ENCODE measurements at regions not wholly inside any gene's neighbourhood (a gene's known extent, or its start where the extent isn't known, plus 50 kb on each side); places are given as distances from the start of the nearest gene placed in this dataset.

DNA sequence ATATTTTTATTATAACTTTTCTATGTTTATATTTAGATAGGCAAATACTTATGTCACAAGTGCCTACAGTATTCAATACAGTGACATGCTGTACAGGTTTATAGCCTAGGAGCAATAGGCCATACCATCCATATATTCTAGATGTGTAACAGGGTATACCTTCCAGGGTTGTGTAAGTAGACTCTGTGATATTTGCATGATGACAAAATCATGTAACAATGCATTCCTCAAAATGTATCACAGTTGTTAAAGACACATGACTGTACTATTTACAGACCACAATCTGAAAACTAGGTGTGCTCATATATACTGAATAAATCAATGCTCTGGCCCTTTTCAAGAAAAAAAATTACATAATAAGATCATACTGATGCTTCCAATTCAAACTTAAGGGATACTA is 433.2 kb upstream of the RGPD4 start:
- H3K27me3 ChIP-seq (ENCODE audit: control insufficient read depth in 2 of 2, insufficient read depth in 1 of 2, low read length in 1 of 2) = no peaks in the 10 kb centered on the region
- H3K4me1 ChIP-seq (ENCODE audit: control insufficient read depth in 2 of 2, insufficient read depth in 2 of 2, low read length in 2 of 2) = no peaks in the 10 kb centered on the region
- DNase-seq (ENCODE audit: low read depth in 6 of 9, low spot score in 9 of 9) = no peak
- H3K27ac ChIP-seq (ENCODE audit: low read depth in 1 of 2, low read length in 1 of 2) = no peak overlapping the region
- peaks cover 0 to 5% of the 10 kb centered on the region in 2 donors for H3K9me3 ChIP-seq (ENCODE audit: control insufficient read depth in 2 of 2, insufficient read depth in 1 of 2, low read length in 1 of 2)
- H3K36me3 ChIP-seq (ENCODE audit: control insufficient read depth in 2 of 2, insufficient read depth in 2 of 2, low read length in 1 of 2) = no peaks in the 10 kb centered on the region
- H3K4me3 ChIP-seq (ENCODE audit: low read length in 2 of 2) = no peak overlapping the region

DNA sequence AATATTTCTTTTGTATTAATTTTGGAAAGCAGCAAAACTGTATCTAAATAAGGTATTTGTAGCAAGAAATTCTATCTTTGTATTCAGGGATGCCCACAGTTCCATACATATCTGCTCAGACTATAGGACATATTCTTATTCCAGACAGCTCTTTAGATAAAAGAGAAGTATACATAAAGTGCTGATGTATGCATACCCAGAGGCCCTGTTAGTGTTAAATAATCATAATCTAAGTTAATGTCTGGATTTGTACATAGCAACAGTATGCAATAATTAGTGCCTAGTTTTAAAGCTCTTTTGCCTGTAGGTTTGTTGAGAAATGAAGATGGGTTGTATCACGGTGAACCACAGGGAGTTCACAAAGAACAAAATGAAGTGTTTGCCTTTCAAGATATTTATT is 428.0 kb upstream of the RGPD4 start:
- Histone ChIP-seq H3K9me3 (ENCODE audit: control insufficient read depth in 2 of 2, insufficient read depth in 1 of 2, low read length in 1 of 2) (no peaks in the 10 kb centered on the region), H3K27ac (ENCODE audit: low read depth in 1 of 2, low read length in 1 of 2) (no peak overlapping the region), H3K36me3 (ENCODE audit: control insufficient read depth in 2 of 2, insufficient read depth in 2 of 2, low read length in 1 of 2) (no peaks in the 10 kb centered on the region), H3K4me1 (ENCODE audit: control insufficient read depth in 2 of 2, insufficient read depth in 2 of 2, low read length in 2 of 2) (no peaks in the 10 kb centered on the region), H3K27me3 (ENCODE audit: control insufficient read depth in 2 of 2, insufficient read depth in 1 of 2, low read length in 1 of 2) (no peaks in the 10 kb centered on the region), H3K4me3 (ENCODE audit: low read length in 2 of 2) (no peak overlapping the region)
- WGBS = 100% methylated on average over 1 of the region's 1 CpG
- no peak for DNase-seq (ENCODE audit: low read depth in 6 of 9, low spot score in 9 of 9)

DNA sequence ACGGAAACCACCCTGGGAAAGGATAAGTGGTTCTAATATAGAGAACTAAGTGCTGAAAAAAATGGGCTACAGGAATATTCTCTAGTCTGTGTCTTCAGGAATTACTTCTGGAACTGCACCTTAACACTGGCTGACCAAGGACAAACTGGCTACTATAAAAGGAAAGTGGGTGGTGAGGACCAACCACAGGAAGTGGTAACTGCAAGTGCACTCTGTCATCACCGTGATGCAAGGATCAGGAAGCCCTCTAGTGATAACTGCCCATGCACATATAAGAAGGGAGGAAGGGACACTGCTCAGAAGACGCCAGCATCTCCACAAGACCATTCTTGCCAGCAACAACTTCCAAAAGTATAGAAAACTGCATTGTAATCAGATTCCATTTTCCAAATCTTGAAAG is 424.4 kb upstream of the RGPD4 start:
- no peak overlapping the region for H3K27ac ChIP-seq (ENCODE audit: low read depth in 1 of 2, low read length in 1 of 2)
- WGBS = 40% methylated on average over 3 of the region's 3 CpGs
- no peak overlapping the region for H3K4me3 ChIP-seq (ENCODE audit: low read length in 2 of 2)
- H3K36me3 ChIP-seq (ENCODE audit: control insufficient read depth in 2 of 2, insufficient read depth in 2 of 2, low read length in 1 of 2) = no peaks in the 10 kb centered on the region
- no peaks in the 10 kb centered on the region for H3K9me3 ChIP-seq (ENCODE audit: control insufficient read depth in 2 of 2, insufficient read depth in 1 of 2, low read length in 1 of 2)
- no peak for DNase-seq (ENCODE audit: low read depth in 6 of 9, low spot score in 9 of 9)
- H3K4me1 ChIP-seq (ENCODE audit: control insufficient read depth in 2 of 2, insufficient read depth in 2 of 2, low read length in 2 of 2) = no peaks in the 10 kb centered on the region
- H3K27me3 ChIP-seq (ENCODE audit: control insufficient read depth in 2 of 2, insufficient read depth in 1 of 2, low read length in 1 of 2) = no peaks in the 10 kb centered on the region

DNA sequence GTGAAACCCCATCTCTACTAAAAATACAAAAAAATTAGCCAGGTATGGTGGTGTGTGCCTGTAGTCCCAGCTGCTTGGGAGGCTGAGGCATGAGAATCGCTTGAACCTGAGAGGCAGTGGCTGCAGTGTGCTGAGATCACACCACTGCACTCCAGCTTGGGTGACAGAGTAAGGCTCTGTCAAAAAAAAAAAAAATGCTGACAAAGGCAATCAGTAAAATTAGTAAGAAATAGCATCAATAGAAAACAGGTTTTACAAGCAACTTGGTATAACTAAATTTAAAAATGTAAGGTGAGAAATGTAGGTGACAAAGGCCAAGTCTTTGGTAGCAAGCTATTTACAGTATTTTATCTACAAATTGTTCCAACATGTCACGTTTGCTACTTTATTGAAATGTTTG is 421.4 kb upstream of the RGPD4 start:
- no peaks in the 10 kb centered on the region for H3K36me3 ChIP-seq (ENCODE audit: control insufficient read depth in 2 of 2, insufficient read depth in 2 of 2, low read length in 1 of 2)
- WGBS = 93% methylated on average over 2 of the region's 2 CpGs
- no peak overlapping the region for H3K27ac ChIP-seq (ENCODE audit: low read depth in 1 of 2, low read length in 1 of 2)
- H3K4me1 ChIP-seq (ENCODE audit: control insufficient read depth in 2 of 2, insufficient read depth in 2 of 2, low read length in 2 of 2) = no peaks in the 10 kb centered on the region
- no peak overlapping the region for H3K4me3 ChIP-seq (ENCODE audit: low read length in 2 of 2)
- H3K9me3 ChIP-seq (ENCODE audit: control insufficient read depth in 2 of 2, insufficient read depth in 1 of 2, low read length in 1 of 2) = no peaks in the 10 kb centered on the region
- no peaks in the 10 kb centered on the region for H3K27me3 ChIP-seq (ENCODE audit: control insufficient read depth in 2 of 2, insufficient read depth in 1 of 2, low read length in 1 of 2)
- no peak for DNase-seq (ENCODE audit: low read depth in 6 of 9, low spot score in 9 of 9)

DNA sequence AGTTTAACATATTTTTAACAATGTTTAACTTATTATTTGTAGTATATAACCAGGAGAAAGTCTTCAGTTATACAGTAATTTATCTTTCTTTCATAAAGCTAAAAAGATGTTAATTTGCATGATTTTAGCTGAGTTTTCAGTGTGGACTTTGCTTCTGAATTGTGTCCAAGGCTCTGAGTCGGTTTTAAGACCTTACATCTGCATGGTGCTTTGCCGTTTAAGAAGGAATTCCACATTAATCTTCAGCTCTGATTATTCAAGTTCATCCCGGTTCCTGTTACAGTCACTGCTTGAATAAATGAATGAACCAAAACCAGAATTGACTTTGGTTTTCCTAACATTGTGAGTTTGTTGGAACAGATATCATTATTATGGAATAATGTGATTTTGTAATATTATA is 419.7 kb upstream of the RGPD4 start:
- no peaks in the 10 kb centered on the region for H3K27me3 ChIP-seq (ENCODE audit: control insufficient read depth in 2 of 2, insufficient read depth in 1 of 2, low read length in 1 of 2)
- H3K4me1 ChIP-seq (ENCODE audit: control insufficient read depth in 2 of 2, insufficient read depth in 2 of 2, low read length in 2 of 2) = no peaks in the 10 kb centered on the region
- H3K36me3 ChIP-seq (ENCODE audit: control insufficient read depth in 2 of 2, insufficient read depth in 2 of 2, low read length in 1 of 2) = no peaks in the 10 kb centered on the region
- no peaks in the 10 kb centered on the region for H3K9me3 ChIP-seq (ENCODE audit: control insufficient read depth in 2 of 2, insufficient read depth in 1 of 2, low read length in 1 of 2)
- no peak for DNase-seq (ENCODE audit: low read depth in 6 of 9, low spot score in 9 of 9)
- 89% methylated on average over 3 of the region's 3 CpGs for WGBS
- H3K4me3 ChIP-seq (ENCODE audit: low read length in 2 of 2) = no peak overlapping the region
- no peak overlapping the region for H3K27ac ChIP-seq (ENCODE audit: low read depth in 1 of 2, low read length in 1 of 2)

DNA sequence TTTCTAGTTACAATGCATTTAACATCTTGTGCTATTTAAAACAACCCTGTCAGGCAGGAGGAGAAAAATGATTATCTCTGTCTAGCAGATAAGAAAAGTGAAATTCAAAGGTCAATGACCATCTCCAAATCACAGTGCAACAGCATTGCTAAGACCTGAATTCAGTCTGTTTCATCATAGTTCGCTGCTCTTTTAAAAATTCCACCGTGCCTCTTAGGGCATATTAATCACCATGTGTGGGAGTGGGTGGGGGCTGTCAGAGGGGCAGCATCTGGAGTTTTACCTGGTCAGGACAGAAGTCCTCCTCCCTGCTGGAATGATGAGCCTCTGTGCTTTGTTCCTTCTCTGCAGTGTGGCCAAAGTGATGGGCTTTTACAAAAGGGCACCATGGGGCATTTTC is 418.7 kb upstream of the RGPD4 start:
- no peak for DNase-seq (ENCODE audit: low read depth in 6 of 9, low spot score in 9 of 9)
- Histone ChIP-seq H3K9me3 (ENCODE audit: control insufficient read depth in 2 of 2, insufficient read depth in 1 of 2, low read length in 1 of 2) (no peaks in the 10 kb centered on the region), H3K27ac (ENCODE audit: low read depth in 1 of 2, low read length in 1 of 2) (no peak overlapping the region), H3K4me3 (ENCODE audit: low read length in 2 of 2) (no peak overlapping the region), H3K36me3 (ENCODE audit: control insufficient read depth in 2 of 2, insufficient read depth in 2 of 2, low read length in 1 of 2) (no peaks in the 10 kb centered on the region), H3K27me3 (ENCODE audit: control insufficient read depth in 2 of 2, insufficient read depth in 1 of 2, low read length in 1 of 2) (no peaks in the 10 kb centered on the region), H3K4me1 (ENCODE audit: control insufficient read depth in 2 of 2, insufficient read depth in 2 of 2, low read length in 2 of 2) (no peaks in the 10 kb centered on the region)
- WGBS = 93% methylated on average over 2 of the region's 2 CpGs

DNA sequence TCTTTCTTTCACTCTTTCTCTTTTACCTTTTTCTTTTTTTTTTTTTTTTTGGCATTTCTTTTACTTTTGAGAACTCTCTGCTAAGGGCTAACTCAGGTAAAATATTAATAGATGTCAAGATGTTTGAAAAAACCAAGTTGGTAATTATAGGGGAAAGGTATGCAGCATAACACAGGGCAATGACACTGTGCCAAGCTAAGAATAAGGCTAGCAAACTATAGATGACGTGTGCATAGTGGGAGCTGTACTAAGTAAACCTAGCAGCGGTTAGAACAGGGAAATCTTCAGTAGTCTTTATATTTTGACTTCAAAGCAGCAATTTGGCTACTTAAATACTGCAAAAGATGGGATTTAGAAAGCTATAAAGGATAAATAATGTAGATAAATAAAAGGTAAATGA is 415.4 kb upstream of the RGPD4 start:
- no peak overlapping the region for H3K4me3 ChIP-seq (ENCODE audit: low read length in 2 of 2)
- H3K9me3 ChIP-seq (ENCODE audit: control insufficient read depth in 2 of 2, insufficient read depth in 1 of 2, low read length in 1 of 2) = no peaks in the 10 kb centered on the region
- no peaks in the 10 kb centered on the region for H3K36me3 ChIP-seq (ENCODE audit: control insufficient read depth in 2 of 2, insufficient read depth in 2 of 2, low read length in 1 of 2)
- no peak for DNase-seq (ENCODE audit: low read depth in 6 of 9, low spot score in 9 of 9)
- no peaks in the 10 kb centered on the region for H3K4me1 ChIP-seq (ENCODE audit: control insufficient read depth in 2 of 2, insufficient read depth in 2 of 2, low read length in 2 of 2)
- 91% methylated on average over 2 of the region's 2 CpGs for WGBS
- no peaks in the 10 kb centered on the region for H3K27me3 ChIP-seq (ENCODE audit: control insufficient read depth in 2 of 2, insufficient read depth in 1 of 2, low read length in 1 of 2)
- no peak overlapping the region for H3K27ac ChIP-seq (ENCODE audit: low read depth in 1 of 2, low read length in 1 of 2)

DNA sequence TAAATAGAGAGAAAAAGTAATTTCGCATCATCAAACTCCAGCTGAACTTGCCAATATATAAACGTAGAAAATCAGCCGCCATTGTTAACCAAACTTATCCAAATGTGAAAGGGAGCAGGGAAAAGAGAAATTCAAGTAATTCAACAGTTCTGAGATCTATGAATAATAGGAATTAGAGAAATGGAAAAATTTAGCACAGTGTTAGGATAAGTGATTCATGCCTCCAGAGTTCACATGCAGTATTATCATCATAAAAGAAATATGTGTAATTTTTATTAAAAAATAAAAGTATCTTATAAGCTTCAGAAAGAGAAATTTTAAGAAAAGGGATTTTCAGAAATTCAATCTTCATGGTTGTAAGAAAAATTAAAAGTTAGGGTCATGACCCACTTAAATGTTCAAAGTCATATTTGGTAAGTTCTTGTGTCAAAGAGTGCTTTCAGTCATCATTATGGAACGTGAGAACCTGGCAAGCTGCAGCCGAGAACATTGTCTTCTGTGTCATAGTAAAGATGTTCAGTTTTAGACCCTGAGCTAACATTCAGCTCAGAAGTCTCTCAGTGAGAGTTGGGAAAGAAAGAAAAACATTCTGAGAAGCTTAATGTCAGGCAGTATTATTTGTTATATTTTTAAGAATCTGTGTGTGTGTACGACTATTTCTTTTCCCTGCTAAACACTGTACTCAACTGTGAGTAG is 414.3 kb upstream of the RGPD4 start:
- 95% methylated on average over 6 of the region's 6 CpGs for WGBS

DNA sequence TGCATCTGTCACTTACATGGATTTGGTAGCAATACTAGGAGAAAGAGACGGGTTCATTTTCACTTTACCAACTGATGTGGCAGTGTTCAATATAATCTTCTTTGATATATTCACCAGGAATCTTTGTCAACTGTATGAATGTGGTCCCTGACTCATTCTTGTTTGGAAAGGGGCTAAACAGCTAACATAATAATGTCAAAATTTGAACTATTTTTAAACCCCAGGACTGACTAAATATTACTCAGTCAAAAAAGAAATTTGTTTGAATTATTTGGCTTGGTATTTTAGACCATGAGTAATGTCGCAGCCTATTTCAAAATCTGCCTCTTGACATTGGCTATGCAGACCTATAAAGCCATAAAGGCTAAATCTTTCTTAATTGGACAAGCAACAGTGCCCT is 413.7 kb upstream of the RGPD4 start:
- Histone ChIP-seq H3K4me3 (ENCODE audit: low read length in 2 of 2) (no peak overlapping the region), H3K27ac (ENCODE audit: low read depth in 1 of 2, low read length in 1 of 2) (no peak overlapping the region), H3K36me3 (ENCODE audit: control insufficient read depth in 2 of 2, insufficient read depth in 2 of 2, low read length in 1 of 2) (no peaks in the 10 kb centered on the region), H3K4me1 (ENCODE audit: control insufficient read depth in 2 of 2, insufficient read depth in 2 of 2, low read length in 2 of 2) (no peaks in the 10 kb centered on the region), H3K9me3 (ENCODE audit: control insufficient read depth in 2 of 2, insufficient read depth in 1 of 2, low read length in 1 of 2) (no peaks in the 10 kb centered on the region), H3K27me3 (ENCODE audit: control insufficient read depth in 2 of 2, insufficient read depth in 1 of 2, low read length in 1 of 2) (no peaks in the 10 kb centered on the region)
- DNase-seq (ENCODE audit: low read depth in 6 of 9, low spot score in 9 of 9) = no peak
- 93% methylated on average over 2 of the region's 2 CpGs for WGBS

More for the DNA sequence above, 414.3 kb upstream of the RGPD4 start:
- Histone ChIP-seq H3K9me3 (ENCODE audit: control insufficient read depth in 2 of 2, insufficient read depth in 1 of 2, low read length in 1 of 2) (no peaks in the 10 kb centered on the region), H3K27me3 (ENCODE audit: control insufficient read depth in 2 of 2, insufficient read depth in 1 of 2, low read length in 1 of 2) (no peaks in the 10 kb centered on the region), H3K27ac (ENCODE audit: low read depth in 1 of 2, low read length in 1 of 2) (no peak overlapping the region), H3K4me1 (ENCODE audit: control insufficient read depth in 2 of 2, insufficient read depth in 2 of 2, low read length in 2 of 2) (no peaks in the 10 kb centered on the region), H3K36me3 (ENCODE audit: control insufficient read depth in 2 of 2, insufficient read depth in 2 of 2, low read length in 1 of 2) (no peaks in the 10 kb centered on the region), H3K4me3 (ENCODE audit: low read length in 2 of 2) (no peak overlapping the region)
- no peak for DNase-seq (ENCODE audit: low read depth in 6 of 9, low spot score in 9 of 9)

DNA sequence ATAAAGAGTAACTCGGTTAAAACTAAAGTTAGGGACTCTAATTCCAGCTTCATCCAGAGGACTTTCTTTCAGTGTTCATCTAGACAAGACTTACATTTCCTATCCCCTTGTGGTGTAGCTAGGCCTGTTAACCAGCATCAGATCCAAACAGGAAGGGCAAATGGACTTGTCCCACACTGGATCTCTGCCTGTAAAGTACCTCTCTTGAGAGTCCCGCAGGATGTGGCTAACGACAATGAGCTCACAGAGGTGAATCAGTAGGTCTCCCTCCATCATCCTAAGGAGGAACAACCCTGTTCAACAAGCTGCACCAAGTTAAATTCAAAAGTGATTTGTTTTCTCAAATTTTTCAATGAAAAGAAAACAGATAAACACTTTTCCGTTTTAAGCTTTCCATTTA is 412.3 kb upstream of the RGPD4 start:
- Histone ChIP-seq H3K27me3 (ENCODE audit: control insufficient read depth in 2 of 2, insufficient read depth in 1 of 2, low read length in 1 of 2) (no peaks in the 10 kb centered on the region), H3K9me3 (ENCODE audit: control insufficient read depth in 2 of 2, insufficient read depth in 1 of 2, low read length in 1 of 2) (no peaks in the 10 kb centered on the region), H3K4me3 (ENCODE audit: low read length in 2 of 2) (no peak overlapping the region), H3K36me3 (ENCODE audit: control insufficient read depth in 2 of 2, insufficient read depth in 2 of 2, low read length in 1 of 2) (no peaks in the 10 kb centered on the region), H3K27ac (ENCODE audit: low read depth in 1 of 2, low read length in 1 of 2) (no peak overlapping the region), H3K4me1 (ENCODE audit: control insufficient read depth in 2 of 2, insufficient read depth in 2 of 2, low read length in 2 of 2) (no peaks in the 10 kb centered on the region)
- DNase-seq (ENCODE audit: low read depth in 6 of 9, low spot score in 9 of 9) = no peak
- WGBS = 93% methylated on average over 4 of the region's 4 CpGs

All from thymus (tissue), 11 donors.